Mesodermal cell (in vitro differentiated cells): ENCODE measurements at regions not wholly inside any gene's neighbourhood (a gene's known extent, or its start where the extent isn't known, plus 50 kb on each side); places are given as distances from the start of the nearest gene placed in this dataset.

Source experiments
- H3K27ac ChIP-seq: 2 replicates; pipeline ENCODE4 v1.7.0; 2013; ENCODE audit warnings: mild to moderate bottlenecking, low read depth, low read length, moderate library complexity; ENCODE audit not compliant: severe bottlenecking
- H3K36me3 ChIP-seq: 2 replicates; pipeline ENCODE4 v1.7.1; 2013; ENCODE audit warnings: mild to moderate bottlenecking, low read length, moderate library complexity; ENCODE audit not compliant: control insufficient read depth, insufficient read depth
- H3K4me1 ChIP-seq: one replicate; pipeline ENCODE4 v1.7.1; 2013; ENCODE audit warnings: mild to moderate bottlenecking, low read length; ENCODE audit not compliant: insufficient read depth, control insufficient read depth, poor library complexity, severe bottlenecking
- H3K4me3 ChIP-seq: 2 replicates; pipeline ENCODE4 v1.7.0; 2013; ENCODE audit warnings: low read length, control low read depth, mild to moderate bottlenecking; ENCODE audit not compliant: insufficient read depth, poor library complexity, severe bottlenecking; ENCODE audit errors: extremely low read depth
- H3K9me3 ChIP-seq: 2 replicates; pipeline ENCODE4 v1.7.1; 2013; ENCODE audit warnings: mild to moderate bottlenecking, low read length, moderate library complexity; ENCODE audit not compliant: control insufficient read depth
- WGBS, 2 experiments: methylation state at CpG; one replicate each; pipeline ENCODE4 v1.1.5; 2013; ENCODE audit warnings: missing lambda C conversion rate in 2 of 2; ENCODE audit not compliant: insufficient coverage in 2 of 2; 5-methylcytosine and 5-hydroxymethylcytosine counted together

DNA sequence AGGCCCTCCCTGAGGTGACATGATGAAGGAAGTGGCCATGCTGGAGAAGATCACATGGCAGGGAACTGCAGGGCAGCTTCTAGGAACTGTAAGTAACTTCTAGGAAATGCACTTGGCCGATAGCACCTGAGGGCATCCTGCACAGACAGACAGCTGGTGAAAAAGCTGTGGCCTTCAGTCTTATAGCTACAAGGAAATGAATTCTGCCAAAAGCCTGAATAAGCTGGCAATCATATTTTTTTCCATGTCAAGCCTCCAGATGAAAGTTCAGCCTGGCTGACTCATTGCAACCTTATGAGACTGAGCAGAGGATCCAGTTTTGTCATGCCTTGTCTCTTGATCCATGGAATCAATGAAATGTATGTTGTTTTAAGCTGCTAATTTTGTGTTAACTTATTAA is 91.1 kb upstream of the CACNA2D1 start:
- Histone ChIP-seq H3K9me3 (no peaks in the 10 kb centered on the region), H3K4me3 (no peak overlapping the region), H3K27ac (no peak overlapping the region), H3K36me3 (no peaks in the 10 kb centered on the region), H3K4me1 (no peaks in the 10 kb centered on the region)
- 83 to 100% methylated on average over 1 of the region's 1 CpG for WGBS, 2 experiments

GRCh38 chr7:82530361-82530760 is 86.8 kb upstream of the CACNA2D1 start:
- no peaks in the 10 kb centered on the region for H3K4me1 ChIP-seq
- H3K4me3 ChIP-seq = no peak overlapping the region
- H3K36me3 ChIP-seq = no peaks in the 10 kb centered on the region
- H3K9me3 ChIP-seq = no peaks in the 10 kb centered on the region
- H3K27ac ChIP-seq = no peak overlapping the region
- WGBS, 2 experiments = 60 to 66% methylated on average over 5 of the region's 5 CpGs

DNA sequence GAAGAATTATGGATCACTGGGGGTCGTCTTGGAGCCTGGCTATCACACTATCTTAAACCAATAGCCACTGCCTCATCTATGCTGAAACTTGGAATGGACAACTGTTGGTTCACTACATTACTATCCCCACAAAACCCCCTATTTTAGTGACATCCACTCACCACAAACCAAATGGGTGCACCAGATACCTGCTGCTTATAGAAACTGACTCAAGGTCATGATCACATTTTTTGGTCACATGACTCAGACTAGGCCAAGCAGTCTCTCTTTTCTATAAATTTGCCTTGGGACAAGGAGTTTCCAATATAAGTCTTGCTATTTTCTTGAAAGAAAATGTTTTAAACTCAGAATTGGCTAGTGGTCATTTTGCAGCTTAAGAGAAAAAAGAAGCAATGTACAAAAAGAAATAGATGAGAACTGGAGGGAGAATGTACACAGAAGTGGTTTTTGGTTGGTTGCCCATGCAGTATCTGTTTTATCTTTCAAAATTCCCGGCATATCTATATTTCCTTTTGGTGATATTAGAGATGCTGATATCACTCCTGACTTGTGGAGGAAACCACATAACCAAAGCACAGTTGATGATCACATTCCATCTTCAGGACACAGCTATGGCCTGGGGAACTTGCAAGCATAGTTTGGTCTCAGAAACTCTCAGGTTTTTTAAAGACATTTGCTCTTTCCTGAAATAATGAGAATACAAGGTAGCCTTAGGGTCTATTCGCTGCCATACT is 85.2 kb upstream of the CACNA2D1 start:
- Histone ChIP-seq H3K27ac (no peak overlapping the region), H3K9me3 (no peaks in the 10 kb centered on the region), H3K4me1 (no peaks in the 10 kb centered on the region), H3K36me3 (no peaks in the 10 kb centered on the region), H3K4me3 (no peak overlapping the region)
- 100% methylated on average over 2 of the region's 3 CpGs; no CpG with 5 or more reads in 1 of the 2 experiments for WGBS, 2 experiments

GRCh38 chr7:82527851-82528250 is 84.3 kb upstream of the CACNA2D1 start:
- Histone ChIP-seq H3K36me3 (no peaks in the 10 kb centered on the region), H3K27ac (no peak overlapping the region), H3K9me3 (no peaks in the 10 kb centered on the region), H3K4me3 (no peak overlapping the region), H3K4me1 (no peaks in the 10 kb centered on the region)
- WGBS, 2 experiments = no CpG with 5 or more reads among the region's 1 CpG

DNA sequence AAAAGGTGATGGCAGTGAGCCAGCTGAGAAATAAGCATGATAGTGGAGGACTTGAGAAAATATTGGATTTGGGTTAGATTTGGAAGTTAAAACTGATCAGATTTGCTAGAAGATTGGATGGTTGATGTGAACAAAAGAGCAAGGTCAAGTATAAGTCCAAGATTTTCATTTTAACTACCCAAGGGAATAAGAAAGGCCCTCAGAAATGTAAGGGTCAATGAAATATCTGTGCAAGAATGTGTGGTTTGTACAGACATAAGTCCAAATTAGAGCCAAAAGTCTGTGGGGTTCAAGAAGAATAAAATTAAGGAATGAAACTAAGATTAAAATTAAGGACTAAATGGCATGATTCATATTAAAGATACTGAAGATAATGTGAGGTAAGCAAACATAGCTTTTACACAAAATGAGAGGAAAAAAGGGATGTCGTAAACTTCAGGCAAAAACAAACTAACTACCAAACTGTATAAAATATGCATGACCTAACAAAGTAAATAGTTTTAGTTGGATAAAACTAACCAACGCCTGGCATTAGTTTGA is 78.4 kb upstream of the CACNA2D1 start:
- no peak overlapping the region for H3K4me3 ChIP-seq
- H3K9me3 ChIP-seq = no peaks in the 10 kb centered on the region
- no CpG with 5 or more reads among the region's 2 CpGs for WGBS, 2 experiments
- no peaks in the 10 kb centered on the region for H3K36me3 ChIP-seq
- H3K27ac ChIP-seq = no peak overlapping the region
- H3K4me1 ChIP-seq = no peaks in the 10 kb centered on the region

DNA sequence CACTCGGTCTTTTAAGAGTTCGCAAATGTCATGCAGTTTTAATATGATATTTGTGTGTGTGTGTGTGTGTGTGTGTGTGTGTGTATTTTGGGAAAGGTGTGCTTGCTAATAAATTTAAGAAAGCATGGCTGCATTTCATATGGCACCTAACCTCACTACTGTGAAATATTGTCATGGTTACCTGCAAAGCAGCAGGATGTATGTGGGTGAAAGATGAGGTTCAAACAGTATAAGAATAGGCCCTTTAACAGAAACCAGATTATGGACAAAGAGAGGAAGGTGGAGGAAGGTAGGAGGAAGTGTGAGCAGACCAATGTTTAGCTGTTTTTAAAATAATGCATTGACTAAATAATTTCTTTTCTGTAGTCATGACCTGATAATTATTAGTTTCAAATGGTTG is 73.5 kb upstream of the CACNA2D1 start:
- WGBS, 2 experiments = 100% methylated on average over 1 of the region's 2 CpGs; no CpG with 5 or more reads in 1 of the 2 experiments
- no peak overlapping the region for H3K27ac ChIP-seq

DNA sequence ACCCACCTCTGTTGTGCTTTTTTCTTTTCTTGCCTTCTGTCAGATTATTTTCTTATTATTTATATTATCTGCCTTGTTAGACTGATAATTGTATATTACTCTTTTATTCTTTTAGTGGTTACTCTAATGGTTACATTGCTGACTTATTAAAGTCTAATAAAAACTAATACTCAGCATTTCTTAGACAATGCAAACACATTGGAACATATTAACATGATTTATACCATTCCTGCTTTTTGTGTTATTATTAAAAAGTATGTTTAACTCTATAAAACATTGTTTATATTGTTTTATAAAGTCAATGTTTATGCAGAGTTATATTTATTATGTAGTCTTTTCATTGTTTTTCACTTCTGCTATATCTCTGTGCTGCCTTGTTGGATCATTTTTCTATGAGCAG is 68.0 kb upstream of the CACNA2D1 start:
- Histone ChIP-seq H3K36me3 (no peaks in the 10 kb centered on the region), H3K4me3 (no peak overlapping the region), H3K27ac (no peak overlapping the region), H3K4me1 (no peaks in the 10 kb centered on the region), H3K9me3 (no peaks in the 10 kb centered on the region)

More for the DNA sequence above, 73.5 kb upstream of the CACNA2D1 start:
- Histone ChIP-seq H3K4me3 (no peak overlapping the region), H3K36me3 (no peaks in the 10 kb centered on the region), H3K9me3 (no peaks in the 10 kb centered on the region), H3K4me1 (no peaks in the 10 kb centered on the region)

GRCh38 chr7:82507976-82508677 is 64.5 kb upstream of the CACNA2D1 start:
- Histone ChIP-seq H3K4me1 (no peaks in the 10 kb centered on the region), H3K27ac (no peak overlapping the region), H3K9me3 (no peaks in the 10 kb centered on the region), H3K36me3 (no peaks in the 10 kb centered on the region), H3K4me3 (no peak overlapping the region)
- WGBS, 2 experiments = 92 to 94% methylated on average over 19 to 24 of the region's 25 CpGs

- H3K9me3 ChIP-seq = no peaks in the 10 kb centered on the region
- H3K27ac ChIP-seq = no peak overlapping the region
- no peaks in the 10 kb centered on the region for H3K36me3 ChIP-seq
- no peak overlapping the region for H3K4me3 ChIP-seq
- H3K4me1 ChIP-seq = no peaks in the 10 kb centered on the region
- WGBS, 2 experiments = 91 to 93% methylated on average over 10 to 11 of the region's 13 CpGs
Observed at GRCh38 chr7:82507365-82507975, 63.9 kb upstream of the CACNA2D1 start.

GRCh38 chr7:82506702-82507101 is 63.1 kb upstream of the CACNA2D1 start:
- peaks cover 5% of the 10 kb centered on the region for H3K9me3 ChIP-seq
- no peaks in the 10 kb centered on the region for H3K4me1 ChIP-seq
- 80 to 86% methylated on average over 9 to 14 of the region's 15 CpGs for WGBS, 2 experiments

More at GRCh38 chr7:82506702-82507101, 63.1 kb upstream of the CACNA2D1 start:
- Histone ChIP-seq H3K36me3 (no peaks in the 10 kb centered on the region), H3K4me3 (no peak overlapping the region), H3K27ac (peak overlapping the region; percentile 30)
